ENCODE measurements at regions not wholly inside any gene's neighbourhood (a gene's known extent, or its start where the extent isn't known, plus 50 kb on each side); places are given as distances from the start of the nearest gene placed in this dataset.

DNA sequence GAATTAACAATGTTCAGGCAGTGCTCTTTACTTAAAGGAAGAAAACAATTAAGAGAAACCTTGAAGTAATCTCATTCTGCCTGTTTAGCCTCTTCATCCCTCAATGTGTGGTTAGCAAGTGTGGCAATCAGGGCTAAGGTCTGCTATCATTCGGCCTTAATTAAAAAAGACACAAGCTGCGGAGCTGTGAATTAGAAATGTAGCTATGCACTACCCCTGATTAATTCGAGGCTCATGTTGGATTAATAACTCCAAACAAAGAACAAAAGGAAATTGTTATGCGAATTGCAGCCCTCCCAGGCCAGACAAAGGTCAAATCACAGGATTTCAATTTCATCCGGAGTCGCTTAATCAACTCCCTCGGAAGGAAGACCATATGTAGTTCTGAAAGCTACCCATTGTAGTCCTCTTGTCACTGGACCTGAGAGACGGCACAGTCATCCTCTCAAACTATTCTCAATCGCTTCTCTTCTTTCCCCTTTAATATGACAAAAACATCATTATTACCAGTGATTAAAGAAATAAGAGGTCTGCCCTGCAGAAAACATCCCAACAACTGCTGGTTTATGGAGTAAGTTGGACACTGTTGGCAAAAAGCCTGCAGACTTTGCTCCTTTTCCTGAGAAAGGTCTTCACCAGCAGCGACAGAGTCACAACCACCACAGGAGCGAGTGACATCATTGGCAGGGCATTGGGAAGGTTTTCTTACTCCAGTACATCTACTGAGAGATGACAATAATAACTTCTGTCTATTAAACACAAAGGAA, 71.1 kb upstream of the SOX5 start:
- no peaks in the 10 kb centered on the region for H3K27me3 ChIP-seq
- intact Hi-C loops (cut with DNase I) = no loop called here
- no peak for DNase-seq
- no peak overlapping the region for H3K4me3 ChIP-seq
- no peaks in the 10 kb centered on the region for H3K9me3 ChIP-seq
- 80 to 82% methylated on average over 9 to 11 of the region's 11 CpGs for WGBS, 2 donors
- no peak overlapping the region for H3K27ac ChIP-seq
- H3K4me1 ChIP-seq = no peaks in the 10 kb centered on the region
- no peaks in the 10 kb centered on the region for H3K36me3 ChIP-seq
- TF ChIP-seq, protein P1, sequence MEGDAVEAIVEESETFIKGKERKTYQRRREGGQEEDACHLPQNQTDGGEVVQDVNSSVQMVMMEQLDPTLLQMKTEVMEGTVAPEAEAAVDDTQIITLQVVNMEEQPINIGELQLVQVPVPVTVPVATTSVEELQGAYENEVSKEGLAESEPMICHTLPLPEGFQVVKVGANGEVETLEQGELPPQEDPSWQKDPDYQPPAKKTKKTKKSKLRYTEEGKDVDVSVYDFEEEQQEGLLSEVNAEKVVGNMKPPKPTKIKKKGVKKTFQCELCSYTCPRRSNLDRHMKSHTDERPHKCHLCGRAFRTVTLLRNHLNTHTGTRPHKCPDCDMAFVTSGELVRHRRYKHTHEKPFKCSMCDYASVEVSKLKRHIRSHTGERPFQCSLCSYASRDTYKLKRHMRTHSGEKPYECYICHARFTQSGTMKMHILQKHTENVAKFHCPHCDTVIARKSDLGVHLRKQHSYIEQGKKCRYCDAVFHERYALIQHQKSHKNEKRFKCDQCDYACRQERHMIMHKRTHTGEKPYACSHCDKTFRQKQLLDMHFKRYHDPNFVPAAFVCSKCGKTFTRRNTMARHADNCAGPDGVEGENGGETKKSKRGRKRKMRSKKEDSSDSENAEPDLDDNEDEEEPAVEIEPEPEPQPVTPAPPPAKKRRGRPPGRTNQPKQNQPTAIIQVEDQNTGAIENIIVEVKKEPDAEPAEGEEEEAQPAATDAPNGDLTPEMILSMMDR (IDR thresholded peaks at IDR 0.05) = no peak
- no peak for TF ChIP-seq POLR2A (IDR thresholded peaks at IDR 0.05)

DNA sequence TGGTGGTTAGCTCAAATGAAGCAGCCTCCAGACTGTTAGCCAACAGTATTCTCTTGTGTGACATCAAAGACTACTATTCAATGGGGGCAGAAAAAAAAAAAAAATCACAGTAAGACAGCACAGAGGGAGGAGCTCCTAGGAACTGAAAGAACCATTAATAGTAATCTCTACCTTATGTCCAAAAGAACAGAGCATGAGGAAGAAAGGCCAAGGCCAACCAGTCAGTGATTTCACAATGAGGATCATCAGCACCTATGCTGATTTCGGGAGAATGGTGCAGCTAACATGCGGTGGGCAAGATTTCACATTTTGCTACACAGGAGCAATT, 66.3 kb upstream of the SOX5 start:
- no peak overlapping the region for H3K4me3 ChIP-seq
- no peak for DNase-seq
- no peaks in the 10 kb centered on the region for H3K27me3 ChIP-seq
- WGBS, 2 donors = 88 to 90% methylated on average over 2 of the region's 2 CpGs
- H3K27ac ChIP-seq = no peak overlapping the region
- TF ChIP-seq POLR2A (IDR thresholded peaks at IDR 0.05) = no peak
- TF ChIP-seq, protein P1 (IDR thresholded peaks at IDR 0.05) = no peak
- intact Hi-C loops (cut with DNase I) = no loop called here
- H3K9me3 ChIP-seq = no peaks in the 10 kb centered on the region
- no peaks in the 10 kb centered on the region for H3K36me3 ChIP-seq
- H3K4me1 ChIP-seq = no peaks in the 10 kb centered on the region

DNA sequence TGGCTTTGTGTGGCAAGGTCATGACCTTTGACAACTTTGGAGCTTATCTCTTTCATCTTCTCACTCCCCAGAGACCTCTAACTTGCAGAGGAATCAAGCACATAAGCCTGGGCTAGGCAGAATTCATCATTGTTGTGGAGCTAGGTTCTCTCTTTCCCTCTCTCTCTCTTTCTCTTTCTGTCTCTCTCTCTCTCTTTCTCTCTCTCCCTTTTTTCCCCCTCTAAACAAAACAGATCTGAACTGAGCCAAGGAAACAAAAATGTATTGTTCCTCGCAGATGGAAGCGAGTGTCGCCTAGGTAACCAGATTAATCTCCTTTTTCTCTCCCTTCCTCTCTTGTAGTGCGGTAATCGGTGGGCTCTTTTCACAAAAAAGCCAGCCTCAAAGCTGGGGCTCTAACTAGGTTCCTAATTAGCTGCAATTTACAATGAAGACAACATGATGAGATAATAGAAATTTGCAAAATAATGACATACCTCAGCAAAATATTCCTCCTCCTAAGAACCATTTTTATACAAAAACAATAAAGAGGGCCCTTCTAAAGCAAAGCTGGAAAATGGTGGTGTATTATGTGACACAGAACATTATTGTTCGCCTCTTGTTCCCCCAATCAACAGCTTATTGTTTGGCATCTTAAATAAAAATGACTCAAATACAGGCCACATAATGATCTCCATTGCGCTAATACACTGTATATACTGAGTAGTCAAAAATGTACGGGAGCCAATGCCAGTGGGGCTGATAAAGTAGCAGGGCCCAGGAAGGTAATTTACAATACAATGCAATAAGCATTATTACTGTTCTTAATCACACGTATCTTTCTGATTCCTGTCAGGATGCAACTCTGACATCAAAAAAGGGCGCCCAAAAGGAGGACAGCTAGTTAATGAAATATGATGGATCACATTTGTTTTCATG, 65.7 kb upstream of the SOX5 start:
- no peak overlapping the region for H3K27ac ChIP-seq
- 79 to 80% methylated on average over 10 of the region's 10 CpGs for WGBS, 2 donors
- H3K36me3 ChIP-seq = no peaks in the 10 kb centered on the region
- no peak overlapping the region for H3K4me3 ChIP-seq
- TF ChIP-seq POLR2A (IDR thresholded peaks at IDR 0.05) = no peak
- TF ChIP-seq, protein P1 (IDR thresholded peaks at IDR 0.05) = no peak
- H3K4me1 ChIP-seq = no peaks in the 10 kb centered on the region
- no peaks in the 10 kb centered on the region for H3K27me3 ChIP-seq
- no peaks in the 10 kb centered on the region for H3K9me3 ChIP-seq
- intact Hi-C loops (cut with DNase I) = no loop called here
- DNase-seq = no peak

- Histone ChIP-seq H3K27ac (no peak overlapping the region), H3K4me1 (no peaks in the 10 kb centered on the region), H3K4me3 (no peak overlapping the region), H3K27me3 (no peaks in the 10 kb centered on the region), H3K36me3 (no peaks in the 10 kb centered on the region), H3K9me3 (no peaks in the 10 kb centered on the region)
- intact Hi-C loops (cut with DNase I) = no loop called here
- no peak for DNase-seq
- TF ChIP-seq, protein P1 (IDR thresholded peaks at IDR 0.05) = no peak
- TF ChIP-seq POLR2A (IDR thresholded peaks at IDR 0.05) = no peak
- 76 to 93% methylated on average over 4 of the region's 4 CpGs for WGBS, 2 donors
These were observed 64.8 kb upstream of the SOX5 start for GRCh38 chr12:24014240-24014639.

DNA sequence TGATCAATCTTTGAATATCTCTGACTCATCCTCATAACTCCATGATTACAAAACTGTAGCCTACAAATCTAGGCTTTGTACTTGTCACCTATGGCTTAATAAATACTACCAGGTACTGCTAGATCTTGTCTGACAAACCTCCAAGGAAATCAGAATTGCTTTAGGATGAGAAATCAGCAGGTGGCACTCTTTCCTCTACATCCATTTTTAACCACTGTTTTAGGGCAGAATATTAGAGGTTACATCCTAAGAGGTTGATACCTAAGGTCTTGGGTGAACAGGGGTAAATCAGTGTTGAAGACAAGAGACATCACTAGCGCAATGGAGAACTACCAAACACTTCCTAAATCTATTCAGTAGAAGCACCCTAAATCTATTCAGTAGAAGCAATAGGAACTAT, 63.1 kb upstream of the SOX5 start:
- Histone ChIP-seq H3K27me3 (no peaks in the 10 kb centered on the region), H3K36me3 (no peaks in the 10 kb centered on the region), H3K4me1 (no peaks in the 10 kb centered on the region), H3K9me3 (no peaks in the 10 kb centered on the region), H3K27ac (no peak overlapping the region), H3K4me3 (no peak overlapping the region)
- TF ChIP-seq POLR2A (IDR thresholded peaks at IDR 0.05) = no peak
- TF ChIP-seq, protein P1 (IDR thresholded peaks at IDR 0.05) = no peak
- intact Hi-C loops (cut with DNase I) = no loop called here
- no peak for DNase-seq
- WGBS, 2 donors = 74 to 90% methylated on average over 1 of the region's 1 CpG
